MM.1S (cell line): ENCODE measurements at regions not wholly inside any gene's neighbourhood (a gene's known extent, or its start where the extent isn't known, plus 50 kb on each side); places are given as distances from the start of the nearest gene placed in this dataset.

Experiments used
- DNase-seq: peaks from one replicate; pipeline ENCODE4 v3.0.0-alpha.2; 2015
- H2AFZ ChIP-seq: fragments of 300-600 bp; sonication (generic); 2 replicates; pipeline ENCODE4 v1.6.0; 2016; ENCODE audit warnings: antibody characterized with exemption, low read length
- H3F3A ChIP-seq: fragments of 300-600 bp; sonication (generic); 2 replicates; pipeline ENCODE4 v1.6.1; 2016; ENCODE audit warnings: mild to moderate bottlenecking, antibody characterized with exemption, low read length, moderate library complexity, mixed read lengths; ENCODE audit not compliant: insufficient read depth
- H3K27ac ChIP-seq: fragments of 300-600 bp; sonication (generic); 2 replicates; pipeline ENCODE4 v1.5.1; 2016; ENCODE audit warnings: mild to moderate bottlenecking, low read length
- H3K27me3 ChIP-seq: fragments of 300-600 bp; sonication (generic); replicated peaks from 2 replicates; pipeline ENCODE4 v1.6.0; 2016; ENCODE audit warnings: low read length; ENCODE audit not compliant: insufficient read depth
- H3K36me3 ChIP-seq: fragments of 300-600 bp; sonication (generic); replicated peaks from 2 replicates; pipeline ENCODE4 v1.6.1; 2016; ENCODE audit warnings: mild to moderate bottlenecking, low read length, mixed read lengths; ENCODE audit not compliant: insufficient read depth
- H3K4me1 ChIP-seq: fragments of 300-600 bp; sonication (generic); 2 replicates; pipeline ENCODE4 v1.6.1; 2016; ENCODE audit warnings: low read length, mixed read lengths
- H3K4me2 ChIP-seq: fragments of 300-600 bp; sonication (generic); 2 replicates; pipeline ENCODE4 v1.6.0; 2016; ENCODE audit warnings: low read depth, low read length
- H3K4me3 ChIP-seq: fragments of 300-600 bp; sonication (generic); 2 replicates; pipeline ENCODE4 v1.5.1; 2016; ENCODE audit warnings: low read length, mixed read lengths
- H3K79me2 ChIP-seq: fragments of 300-600 bp; sonication (generic); 2 replicates; pipeline ENCODE4 v1.6.1; 2016; ENCODE audit warnings: mixed run types, low read length, mixed read lengths
- H3K9ac ChIP-seq: fragments of 300-600 bp; sonication (generic); 2 replicates; pipeline ENCODE4 v1.6.1; 2016; ENCODE audit warnings: low read length, mixed read lengths
- H3K9me2 ChIP-seq: fragments of 300-600 bp; sonication (generic); replicated peaks from 2 replicates; pipeline ENCODE4 v1.6.1; 2016; ENCODE audit warnings: mild to moderate bottlenecking, low read length, mixed read lengths; ENCODE audit not compliant: insufficient read depth
- H3K9me3 ChIP-seq: fragments of 300-600 bp; sonication (generic); replicated peaks from 2 replicates; pipeline ENCODE4 v1.6.1; 2016; ENCODE audit warnings: mild to moderate bottlenecking, low read length, mixed read lengths; ENCODE audit not compliant: insufficient read depth
- H4K20me1 ChIP-seq: fragments of 300-600 bp; sonication (generic); 2 replicates; pipeline ENCODE4 v1.6.1; 2016; ENCODE audit warnings: mild to moderate bottlenecking, low read length, moderate library complexity, mixed read lengths; ENCODE audit not compliant: insufficient read depth
- EZH2 ChIP-seq: fragments of 300-600 bp; sonication (generic); optimal IDR thresholded peaks from 2 replicates; pipeline ENCODE3; 2017; ENCODE audit warnings: low read depth, mild to moderate bottlenecking, antibody characterized with exemption, low read length, mixed read lengths
- EZH2phosphoT487 ChIP-seq: fragments of 300-600 bp; sonication (generic); IDR thresholded peaks from 2 replicates; pipeline ENCODE4 v1.6.1; 2018; ENCODE audit warnings: antibody characterized with exemption, low read length
- TF ChIP-seq, protein P1 (sequence below): fragments of 300-600 bp; sonication (generic); IDR thresholded peaks from 2 replicates; pipeline ENCODE4 v1.5.1; 2016; ENCODE audit warnings: antibody characterized with exemption, low read length, mixed read lengths

DNA sequence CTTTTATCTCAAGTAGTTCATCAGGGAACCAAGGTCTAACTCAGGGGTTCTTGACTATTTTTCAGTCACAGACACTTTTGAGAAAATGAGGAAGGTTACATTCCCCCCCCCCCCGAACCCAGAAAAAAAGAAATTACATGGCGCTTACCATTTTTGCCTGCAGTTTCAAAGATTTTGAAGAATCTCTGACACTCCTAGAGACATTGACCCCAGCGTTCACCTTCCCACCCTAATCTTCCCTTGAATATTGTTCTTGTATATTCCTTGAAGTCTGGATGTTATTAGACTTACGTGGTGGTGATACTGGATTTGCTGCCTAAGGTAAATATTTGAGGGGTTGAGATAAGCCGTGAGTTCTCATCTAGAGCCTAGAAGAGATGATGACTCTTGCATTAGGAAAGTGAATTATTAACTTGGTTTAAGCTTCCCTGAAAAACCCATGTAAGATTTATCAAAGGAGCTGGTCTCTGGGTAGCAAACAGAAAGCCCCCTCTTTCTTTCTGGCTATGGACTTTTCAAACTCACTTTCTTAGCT, 245.7 kb upstream of the FOXK1 start:
- no peak overlapping the region for H3K4me3 ChIP-seq
- H3K4me1 ChIP-seq = no peaks in the 10 kb centered on the region
- H4K20me1 ChIP-seq = no peaks in the 10 kb centered on the region
- H3K27me3 ChIP-seq = no peaks in the 10 kb centered on the region
- DNase-seq = no peak
- H3F3A ChIP-seq = no peaks in the 10 kb centered on the region
- H3K4me2 ChIP-seq = no peak overlapping the region
- H2AFZ ChIP-seq = no peak overlapping the region
- no peaks in the 10 kb centered on the region for H3K9me2 ChIP-seq
- no peaks in the 10 kb centered on the region for H3K79me2 ChIP-seq
- no peaks in the 10 kb centered on the region for H3K9me3 ChIP-seq
- no peaks in the 10 kb centered on the region for H3K36me3 ChIP-seq
- H3K9ac ChIP-seq = no peak overlapping the region
- no peak overlapping the region for H3K27ac ChIP-seq
- TF ChIP-seq, protein P1, sequence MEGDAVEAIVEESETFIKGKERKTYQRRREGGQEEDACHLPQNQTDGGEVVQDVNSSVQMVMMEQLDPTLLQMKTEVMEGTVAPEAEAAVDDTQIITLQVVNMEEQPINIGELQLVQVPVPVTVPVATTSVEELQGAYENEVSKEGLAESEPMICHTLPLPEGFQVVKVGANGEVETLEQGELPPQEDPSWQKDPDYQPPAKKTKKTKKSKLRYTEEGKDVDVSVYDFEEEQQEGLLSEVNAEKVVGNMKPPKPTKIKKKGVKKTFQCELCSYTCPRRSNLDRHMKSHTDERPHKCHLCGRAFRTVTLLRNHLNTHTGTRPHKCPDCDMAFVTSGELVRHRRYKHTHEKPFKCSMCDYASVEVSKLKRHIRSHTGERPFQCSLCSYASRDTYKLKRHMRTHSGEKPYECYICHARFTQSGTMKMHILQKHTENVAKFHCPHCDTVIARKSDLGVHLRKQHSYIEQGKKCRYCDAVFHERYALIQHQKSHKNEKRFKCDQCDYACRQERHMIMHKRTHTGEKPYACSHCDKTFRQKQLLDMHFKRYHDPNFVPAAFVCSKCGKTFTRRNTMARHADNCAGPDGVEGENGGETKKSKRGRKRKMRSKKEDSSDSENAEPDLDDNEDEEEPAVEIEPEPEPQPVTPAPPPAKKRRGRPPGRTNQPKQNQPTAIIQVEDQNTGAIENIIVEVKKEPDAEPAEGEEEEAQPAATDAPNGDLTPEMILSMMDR = no peak
- no peak for TF ChIP-seq EZH2
- no peak for TF ChIP-seq EZH2phosphoT487

DNA sequence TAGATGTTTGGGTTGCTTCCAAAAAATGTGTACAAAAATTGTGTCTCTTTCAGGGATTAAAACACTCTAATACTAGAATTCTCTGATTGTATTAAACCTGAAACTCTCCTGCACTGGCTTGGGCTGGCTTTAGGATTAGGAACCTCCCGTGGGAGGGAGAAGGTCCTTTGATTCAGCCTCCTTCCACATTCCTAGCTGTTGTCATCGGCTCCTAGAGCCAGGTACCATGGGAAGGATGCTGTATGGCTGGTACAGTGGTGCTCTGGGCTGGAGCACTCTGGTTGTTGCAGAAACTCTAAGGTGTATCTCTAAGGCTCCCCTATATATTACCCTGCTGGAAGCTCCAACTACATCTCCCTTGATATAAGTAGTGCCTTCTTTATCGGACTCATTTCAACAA, 245.2 kb upstream of the FOXK1 start:
- no peaks in the 10 kb centered on the region for H4K20me1 ChIP-seq
- no peaks in the 10 kb centered on the region for H3K27me3 ChIP-seq
- no peaks in the 10 kb centered on the region for H3K36me3 ChIP-seq
- no peaks in the 10 kb centered on the region for H3K79me2 ChIP-seq
- H3K4me3 ChIP-seq = no peak overlapping the region
- H3K9ac ChIP-seq = no peak overlapping the region
- no peak overlapping the region for H2AFZ ChIP-seq
- H3K9me2 ChIP-seq = no peaks in the 10 kb centered on the region
- H3K9me3 ChIP-seq = no peaks in the 10 kb centered on the region
- H3K27ac ChIP-seq = no peak overlapping the region
- no peak for DNase-seq
- H3K4me2 ChIP-seq = no peak overlapping the region
- H3F3A ChIP-seq = no peaks in the 10 kb centered on the region
- TF ChIP-seq EZH2phosphoT487 = no peak
- no peak for TF ChIP-seq EZH2
- TF ChIP-seq, protein P1 = no peak
- H3K4me1 ChIP-seq = no peaks in the 10 kb centered on the region

DNA sequence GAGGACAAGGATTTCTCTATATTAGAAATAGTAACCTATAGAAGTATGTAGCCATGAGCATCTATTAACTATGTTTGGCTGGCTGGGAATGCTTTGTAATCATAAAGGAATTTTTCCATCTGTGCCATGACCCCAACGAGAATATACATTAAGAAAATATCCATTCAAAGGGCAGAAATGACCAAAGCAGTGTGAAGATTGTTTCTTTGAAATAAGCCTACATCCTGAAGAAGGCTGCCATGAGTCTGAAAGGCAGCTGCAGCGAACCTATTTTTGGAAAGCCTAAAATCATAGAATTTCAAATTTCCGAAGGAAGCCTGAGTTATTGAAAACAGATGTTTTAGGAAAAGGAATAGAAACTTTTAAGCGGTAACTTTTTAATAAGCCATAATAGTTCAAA, 244.2 kb upstream of the FOXK1 start:
- Histone ChIP-seq H3K36me3 (no peaks in the 10 kb centered on the region), H3K79me2 (no peaks in the 10 kb centered on the region)

More for the DNA sequence above, 244.2 kb upstream of the FOXK1 start:
- no peak for DNase-seq
- Histone ChIP-seq H3K9me2 (no peaks in the 10 kb centered on the region), H3K4me1 (no peaks in the 10 kb centered on the region), H2AFZ (no peak overlapping the region), H3K27me3 (no peaks in the 10 kb centered on the region), H3K4me2 (no peak overlapping the region), H3K9ac (no peak overlapping the region), H3K9me3 (no peaks in the 10 kb centered on the region), H3K27ac (no peak overlapping the region), H3F3A (no peaks in the 10 kb centered on the region), H4K20me1 (no peaks in the 10 kb centered on the region), H3K4me3 (no peak overlapping the region)
- TF ChIP-seq EZH2 (no peak), EZH2phosphoT487 (no peak)
- TF ChIP-seq, protein P1 = no peak
